Middle frontal gyrus (tissue), 1 donor: ENCODE measurements at regions not wholly inside any gene's neighbourhood (a gene's known extent, or its start where the extent isn't known, plus 50 kb on each side); places are given as distances from the start of the nearest gene placed in this dataset.
"Not testable (repeated sequence)": the region's sequence is repeated elsewhere in the genome, so short reads cannot be mapped to it uniquely, and the experiment has no call there.

Experiments
- DNase-seq: peaks from one replicate; pipeline ENCODE4 v3.0.0-alpha.2; 2015; ENCODE audit warnings: low spot score; ENCODE audit errors: extremely low spot score

GRCh38 chr9:22829236-22829635 lies 382.6 kb downstream of the DMRTA1 start:
- no peak for DNase-seq

- DNase-seq = no peak
Measured at GRCh38 chr9:22838266-22838665, 391.6 kb downstream of the DMRTA1 start.

- no peak for DNase-seq
Measured at GRCh38 chr9:22840641-22841040, 394.0 kb downstream of the DMRTA1 start.

- not testable (repeated sequence) for DNase-seq
Measured at GRCh38 chr9:22845243-22845642, 398.6 kb downstream of the DMRTA1 start.

- no peak for DNase-seq
Measured at GRCh38 chr9:22855980-22856379, 409.4 kb downstream of the DMRTA1 start.

GRCh38 chr9:22857316-22857715 lies 410.7 kb downstream of the DMRTA1 start:
- DNase-seq = no peak

GRCh38 chr9:22863106-22863505 lies 416.5 kb downstream of the DMRTA1 start:
- no peak for DNase-seq

- no peak for DNase-seq
Measured at GRCh38 chr9:22863736-22864135, 417.1 kb downstream of the DMRTA1 start.

GRCh38 chr9:22893196-22893843 lies 446.7 kb downstream of the DMRTA1 start:
- no peak for DNase-seq

- DNase-seq = no peak
Measured at GRCh38 chr9:22898591-22898990, 452.0 kb downstream of the DMRTA1 start.

- DNase-seq = no peak
Measured at GRCh38 chr9:22911632-22912031, 465.0 kb downstream of the DMRTA1 start.

- no peak for DNase-seq
Measured at GRCh38 chr9:22913026-22913425, 466.4 kb downstream of the DMRTA1 start.

- DNase-seq = no peak
Measured at GRCh38 chr9:22913518-22913917, 466.9 kb downstream of the DMRTA1 start.

GRCh38 chr9:22916148-22916547 lies 469.5 kb downstream of the DMRTA1 start:
- DNase-seq = no peak

- DNase-seq = no peak
Measured at GRCh38 chr9:22919423-22919822, 472.8 kb downstream of the DMRTA1 start.

- no peak for DNase-seq
Measured at GRCh38 chr9:22921742-22922141, 475.1 kb downstream of the DMRTA1 start.

- DNase-seq = no peak
Measured at GRCh38 chr9:22922222-22922621, 475.6 kb downstream of the DMRTA1 start.

GRCh38 chr9:22954550-22954949 lies 507.9 kb downstream of the DMRTA1 start:
- no peak for DNase-seq

- DNase-seq = no peak
Measured at GRCh38 chr9:22954964-22955363, 508.3 kb downstream of the DMRTA1 start.

- DNase-seq = no peak
Measured at GRCh38 chr9:22969350-22969979, 522.8 kb downstream of the DMRTA1 start.

GRCh38 chr9:22970434-22970975 lies 523.9 kb downstream of the DMRTA1 start:
- no peak for DNase-seq

- no peak for DNase-seq
Measured at GRCh38 chr9:22975951-22976350, 529.3 kb downstream of the DMRTA1 start.

- DNase-seq = no peak
Measured at GRCh38 chr9:22976454-22976853, 529.8 kb downstream of the DMRTA1 start.
